ENCODE measurements at regions not wholly inside any gene's neighbourhood (a gene's known extent, or its start where the extent isn't known, plus 50 kb on each side); places are given as distances from the start of the nearest gene placed in this dataset.

- Histone ChIP-seq H3K36me3 (no peaks in the 10 kb centered on the region), H3K9ac (no peak overlapping the region), H3K27me3 (no peaks in the 10 kb centered on the region), H4K20me1 (no peaks in the 10 kb centered on the region), H3K4me3 (no peak overlapping the region), H3K9me3 (replicated peaks in 1 of 11) (no peaks in the 10 kb centered on the region), H3K4me1 (no peaks in the 10 kb centered on the region), H3K4me2 (no peak overlapping the region), H3K27ac (no peak overlapping the region)
- TF ChIP-seq Cebpa-rat (IDR thresholded peaks at IDR 0.05), result no peak
Measured at GRCh38 chr3:161859865-161860450, 363.4 kb downstream of the OTOL1 start.

- Histone ChIP-seq H3K27me3 (no peaks in the 10 kb centered on the region), H3K9ac (no peak overlapping the region), H3K36me3 (no peaks in the 10 kb centered on the region), H3K27ac (no peak overlapping the region), H3K4me3 (no peak overlapping the region), H3K9me3 (replicated peaks in 1 of 11) (no peaks in the 10 kb centered on the region), H3K4me1 (no peaks in the 10 kb centered on the region), H4K20me1 (no peaks in the 10 kb centered on the region), H3K4me2 (no peak overlapping the region)
- TF ChIP-seq Cebpa-rat (IDR thresholded peaks at IDR 0.05), result no peak
Measured at GRCh38 chr3:161863775-161864174, 367.2 kb downstream of the OTOL1 start.

DNA sequence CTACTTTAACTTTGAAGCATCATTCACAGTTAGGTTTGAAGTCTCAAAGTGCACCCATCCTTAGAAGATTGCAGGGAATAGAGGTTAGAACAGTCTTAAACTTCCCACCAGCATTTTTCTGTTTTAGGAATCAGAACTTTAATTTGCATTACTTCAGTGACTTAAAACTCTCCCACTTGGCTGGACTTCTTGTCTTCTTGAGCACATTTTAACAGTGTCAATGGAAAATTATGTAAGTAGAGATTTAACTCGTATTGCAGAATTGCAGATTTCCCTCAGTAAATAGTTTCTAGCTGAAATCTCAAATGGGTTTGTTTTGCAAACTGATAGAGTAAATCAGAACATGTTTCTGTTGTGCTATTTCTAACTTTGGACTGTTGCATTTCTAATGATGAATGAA lies 369.6 kb downstream of the OTOL1 start:
- no peak for TF ChIP-seq Cebpa-rat (IDR thresholded peaks at IDR 0.05)
- no peak overlapping the region for H3K4me3 ChIP-seq
- no peaks in the 10 kb centered on the region for H3K36me3 ChIP-seq

GRCh38 chr3:161875483-161875882 lies 378.9 kb downstream of the OTOL1 start:
- Histone ChIP-seq H3K9ac (no peak overlapping the region), H4K20me1 (no peaks in the 10 kb centered on the region), H3K27ac (no peak overlapping the region), H3K4me3 (no peak overlapping the region), H3K4me2 (no peak overlapping the region), H3K27me3 (no peaks in the 10 kb centered on the region), H3K36me3 (no peaks in the 10 kb centered on the region), H3K4me1 (no peaks in the 10 kb centered on the region), H3K9me3 (replicated peaks in 1 of 11) (peaks cover 0 to 7% (median 0%) of the 10 kb centered on the region in 11 experiments; a peak in 1 of 22 replicates)
- TF ChIP-seq Cebpa-rat (IDR thresholded peaks at IDR 0.05), result no peak

More for the DNA sequence above, 369.6 kb downstream of the OTOL1 start:
- Histone ChIP-seq H3K4me2 (no peak overlapping the region), H3K9me3 (replicated peaks in 1 of 11) (no peaks in the 10 kb centered on the region), H3K9ac (no peak overlapping the region), H3K27ac (no peak overlapping the region), H3K4me1 (no peaks in the 10 kb centered on the region), H4K20me1 (no peaks in the 10 kb centered on the region), H3K27me3 (no peaks in the 10 kb centered on the region)

- no peaks in the 10 kb centered on the region for H3K36me3 ChIP-seq
- H3K9me3 ChIP-seq (replicated peaks in 1 of 11), result peaks cover 0 to 14% (median 5%) of the 10 kb centered on the region in 11 experiments; a peak in 15 of 22 replicates
- H3K27ac ChIP-seq, result no peak overlapping the region
- H3K9ac ChIP-seq, result no peak overlapping the region
- H3K4me2 ChIP-seq, result no peak overlapping the region
- H4K20me1 ChIP-seq, result no peaks in the 10 kb centered on the region
- H3K4me3 ChIP-seq, result no peak overlapping the region
- H3K27me3 ChIP-seq, result no peaks in the 10 kb centered on the region
- H3K4me1 ChIP-seq, result no peaks in the 10 kb centered on the region
- no peak for TF ChIP-seq Cebpa-rat (IDR thresholded peaks at IDR 0.05)
Measured at GRCh38 chr3:161879470-161879869, 382.9 kb downstream of the OTOL1 start.

- H3K4me3 ChIP-seq, result no peak overlapping the region
- no peak overlapping the region for H3K4me2 ChIP-seq
- H3K4me1 ChIP-seq, result no peaks in the 10 kb centered on the region
- peaks cover 11 to 26% (median 17%) of the 10 kb centered on the region in 11 experiments for H3K9me3 ChIP-seq (replicated peaks in 1 of 11)
- H4K20me1 ChIP-seq, result no peaks in the 10 kb centered on the region
- H3K27me3 ChIP-seq, result no peaks in the 10 kb centered on the region
- H3K27ac ChIP-seq, result no peak overlapping the region
- no peak for TF ChIP-seq Cebpa-rat (IDR thresholded peaks at IDR 0.05)
- H3K9ac ChIP-seq, result no peak overlapping the region
- H3K36me3 ChIP-seq, result no peaks in the 10 kb centered on the region
Measured at GRCh38 chr3:161884830-161885229, 388.2 kb downstream of the OTOL1 start.

DNA sequence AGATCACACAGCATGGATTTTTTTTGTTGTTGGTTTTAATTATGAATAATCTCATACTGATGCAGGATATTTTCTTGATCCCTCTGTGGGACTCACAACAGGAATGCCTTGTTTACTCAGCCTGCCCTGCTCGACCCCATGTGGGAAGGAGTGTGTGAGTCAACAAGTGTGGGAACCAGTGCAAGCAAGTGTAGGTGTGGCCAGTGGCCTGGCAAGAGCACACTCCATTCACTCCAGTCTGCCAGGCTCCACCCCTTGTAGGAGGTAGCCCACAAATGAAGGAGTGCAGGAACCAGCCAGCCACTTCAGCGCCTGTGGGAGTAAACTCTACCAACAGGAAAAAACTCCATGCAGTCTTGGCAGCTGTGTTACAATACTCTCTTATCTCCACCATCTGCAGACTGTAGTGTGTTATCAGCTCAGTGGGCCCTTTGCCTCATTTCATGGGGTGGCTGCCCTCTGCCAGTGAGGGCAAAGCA lies 393.6 kb downstream of the OTOL1 start:
- Histone ChIP-seq H3K27ac (no peak overlapping the region), H3K9ac (no peak overlapping the region), H3K27me3 (no peaks in the 10 kb centered on the region), H3K4me3 (no peak overlapping the region), H3K4me1 (no peaks in the 10 kb centered on the region), H3K4me2 (no peak overlapping the region), H3K9me3 (replicated peaks in 1 of 11) (peaks cover 7 to 26% (median 16%) of the 10 kb centered on the region in 11 experiments), H4K20me1 (no peaks in the 10 kb centered on the region), H3K36me3 (no peaks in the 10 kb centered on the region)
- no peak for TF ChIP-seq Cebpa-rat (IDR thresholded peaks at IDR 0.05)

DNA sequence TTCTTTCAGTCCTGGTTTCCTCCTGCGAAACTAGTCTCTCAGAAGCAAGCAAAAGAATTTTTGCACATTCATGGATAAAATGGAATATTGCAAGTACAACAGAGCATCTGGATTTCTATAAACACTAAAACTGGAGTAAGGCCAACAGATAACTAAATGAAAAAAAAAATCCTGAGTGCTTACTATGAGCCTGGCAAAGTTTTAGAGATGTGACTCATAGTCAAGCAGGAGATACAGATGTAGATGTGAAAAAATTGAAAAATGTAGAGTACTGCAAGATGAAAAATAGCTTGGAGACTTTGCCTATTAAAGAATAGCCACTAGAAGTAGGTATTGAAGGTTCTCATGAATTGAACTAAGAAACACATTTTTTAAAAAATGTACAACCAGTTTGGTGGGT lies 397.4 kb downstream of the OTOL1 start:
- no peak overlapping the region for H3K4me2 ChIP-seq
- H3K36me3 ChIP-seq, result no peaks in the 10 kb centered on the region
- no peak overlapping the region for H3K9ac ChIP-seq
- H3K4me3 ChIP-seq, result no peak overlapping the region
- no peak for TF ChIP-seq Cebpa-rat (IDR thresholded peaks at IDR 0.05)
- H3K27ac ChIP-seq, result no peak overlapping the region
- H4K20me1 ChIP-seq, result no peaks in the 10 kb centered on the region
- peaks cover 0 to 19% (median 11%) of the 10 kb centered on the region in 11 experiments; a peak in 16 of 22 replicates for H3K9me3 ChIP-seq (replicated peaks in 1 of 11)
- no peaks in the 10 kb centered on the region for H3K27me3 ChIP-seq
- H3K4me1 ChIP-seq, result no peaks in the 10 kb centered on the region

- Histone ChIP-seq H3K36me3 (no peaks in the 10 kb centered on the region), H3K9me3 (replicated peaks in 1 of 11) (peaks cover 0 to 19% (median 11%) of the 10 kb centered on the region in 11 experiments; a peak in 16 of 22 replicates), H3K27ac (no peak overlapping the region), H3K4me1 (no peaks in the 10 kb centered on the region), H3K4me3 (no peak overlapping the region), H3K4me2 (no peak overlapping the region), H3K9ac (no peak overlapping the region), H4K20me1 (no peaks in the 10 kb centered on the region), H3K27me3 (no peaks in the 10 kb centered on the region)
- TF ChIP-seq Cebpa-rat (IDR thresholded peaks at IDR 0.05), result no peak
Measured at GRCh38 chr3:161894657-161895056, 398.0 kb downstream of the OTOL1 start.

- H3K4me2 ChIP-seq, result no peak overlapping the region
- H3K27me3 ChIP-seq, result no peaks in the 10 kb centered on the region
- no peaks in the 10 kb centered on the region for H3K36me3 ChIP-seq
- H3K9me3 ChIP-seq (replicated peaks in 1 of 11), result no peaks in the 10 kb centered on the region
- no peak overlapping the region for H3K9ac ChIP-seq
- no peak overlapping the region for H3K27ac ChIP-seq
- no peak overlapping the region for H3K4me3 ChIP-seq
- no peaks in the 10 kb centered on the region for H3K4me1 ChIP-seq
- H4K20me1 ChIP-seq, result no peaks in the 10 kb centered on the region
- no peak for TF ChIP-seq Cebpa-rat (IDR thresholded peaks at IDR 0.05)
Measured at GRCh38 chr3:161905520-161906132, 409.0 kb downstream of the OTOL1 start.

All from BLaER1 treated with 17β-estradiol and CSF1 and Interleukin-3, amounts not matched to agents 10 nM and 100 nM (cell line).